Parathyroid adenoma (tissue), 2 donors: ENCODE measurements at regions not wholly inside any gene's neighbourhood (a gene's known extent, or its start where the extent isn't known, plus 50 kb on each side); places are given as distances from the start of the nearest gene placed in this dataset.

Experiments
- H2AFZ ChIP-seq: fragments of 300-600 bp; sonication (generic); one replicate; pipeline ENCODE4 v1.7.0; 2017; ENCODE audit warnings: antibody characterized with exemption, mild to moderate bottlenecking
- H3K27ac ChIP-seq: fragments of 300-600 bp; sonication (generic); one replicate; pipeline ENCODE4 v1.7.0; 2017
- H3K27me3 ChIP-seq: fragments of 300-600 bp; sonication (generic); one replicate; pipeline ENCODE4 v1.7.0; 2017; ENCODE audit warnings: low read length; ENCODE audit not compliant: control insufficient read depth, insufficient read depth
- H3K36me3 ChIP-seq: fragments of 300-600 bp; sonication (generic); one replicate; pipeline ENCODE4 v1.7.0; 2017; ENCODE audit warnings: low read length; ENCODE audit not compliant: control insufficient read depth, insufficient read depth
- H3K4me1 ChIP-seq: fragments of 300-600 bp; sonication (generic); one replicate; pipeline ENCODE4 v1.7.0; 2017; ENCODE audit warnings: control low read depth
- H3K4me2 ChIP-seq: fragments of 300-600 bp; sonication (generic); one replicate; pipeline ENCODE4 v1.7.0; 2017; ENCODE audit warnings: low read length
- H3K4me3 ChIP-seq: fragments of 300-600 bp; sonication (generic); one replicate; pipeline ENCODE4 v1.7.0; 2017; ENCODE audit warnings: low read depth, low read length
- H3K79me2 ChIP-seq: fragments of 300-600 bp; sonication (generic); one replicate; pipeline ENCODE4 v1.7.0; 2017; ENCODE audit warnings: control low read depth
- H3K9ac ChIP-seq: fragments of 300-600 bp; sonication (generic); one replicate; pipeline ENCODE4 v1.7.0; 2017; ENCODE audit warnings: mild to moderate bottlenecking
- H3K9me3 ChIP-seq: fragments of 300-600 bp; sonication (generic); one replicate; pipeline ENCODE4 v1.7.0; 2017; ENCODE audit warnings: low read length; ENCODE audit not compliant: control insufficient read depth
- CTCF ChIP-seq: fragments of 300-600 bp; sonication (generic); IDR thresholded peaks from one replicate; pipeline ENCODE4 v1.7.0; 2017; ENCODE audit warnings: antibody characterized with exemption, mild to moderate bottlenecking
- donor health status: primary hyperparathyroidism.

DNA sequence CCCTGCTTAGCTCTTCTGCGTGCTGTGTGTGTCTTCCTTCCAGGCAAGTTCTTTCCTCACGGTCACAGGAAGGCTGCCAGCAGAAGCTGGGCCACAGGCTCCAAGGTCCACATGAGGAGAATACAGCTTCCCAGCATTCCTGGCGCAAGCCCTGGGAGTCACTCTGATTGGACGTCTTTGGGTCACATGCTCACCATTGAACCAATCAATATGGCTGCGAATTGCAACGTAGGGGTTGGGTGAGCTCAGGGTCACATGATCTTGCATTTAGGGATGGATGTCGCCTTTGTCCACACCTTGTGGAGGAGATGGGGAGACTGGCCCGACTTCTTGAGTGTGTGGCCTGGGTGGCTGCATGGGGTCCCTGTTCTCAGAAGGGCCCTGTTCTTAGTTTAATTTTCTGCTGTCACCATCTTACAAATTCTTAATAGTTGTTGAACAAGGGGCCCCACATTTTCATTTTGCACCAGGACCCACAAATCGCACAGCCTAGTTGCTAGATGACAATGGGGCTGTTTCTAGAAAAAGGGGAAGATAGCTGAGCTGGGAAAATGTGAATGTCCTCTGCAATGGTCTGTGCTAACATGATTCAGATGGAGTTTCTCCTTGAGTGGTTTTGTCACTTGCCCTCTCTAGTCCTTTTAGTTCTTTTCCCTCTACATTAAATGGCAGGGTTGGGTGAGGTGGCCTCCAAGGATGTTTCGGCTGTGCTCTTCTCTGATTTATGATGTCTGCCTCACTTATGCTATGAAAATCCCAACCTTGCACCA, 149.6 kb downstream of the CDH26 start:
- H2AFZ ChIP-seq: no peak overlapping the region
- no peaks in the 10 kb centered on the region for H3K36me3 ChIP-seq
- H3K27me3 ChIP-seq: no peaks in the 10 kb centered on the region
- H3K27ac ChIP-seq: no peak overlapping the region
- no peak overlapping the region for H3K4me3 ChIP-seq
- no peaks in the 10 kb centered on the region for H3K79me2 ChIP-seq
- no peaks in the 10 kb centered on the region for H3K9me3 ChIP-seq
- H3K4me1 ChIP-seq: no peaks in the 10 kb centered on the region
- H3K4me2 ChIP-seq: no peak overlapping the region
- H3K9ac ChIP-seq: no peak overlapping the region
- TF ChIP-seq CTCF: no peak

DNA sequence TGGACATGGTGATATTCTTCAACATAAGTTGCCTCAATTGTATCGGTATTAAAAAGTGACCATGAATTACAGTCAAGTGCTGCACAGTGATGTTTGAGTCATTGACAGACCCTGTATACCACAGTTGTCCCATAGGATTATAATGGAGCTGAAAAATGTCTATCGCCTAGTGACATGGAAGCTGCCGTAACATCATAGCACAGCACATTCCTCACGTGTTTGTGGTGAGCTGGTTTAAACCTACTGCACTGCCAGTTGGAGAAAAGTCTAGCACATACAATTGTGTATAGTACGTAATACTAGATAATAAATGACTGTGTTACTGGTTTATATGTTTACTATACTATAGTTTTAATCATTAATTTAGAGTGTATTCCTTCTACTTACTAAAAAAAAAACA, 150.2 kb downstream of the CDH26 start:
- Histone ChIP-seq H3K4me3 (no peak overlapping the region), H3K4me2 (no peak overlapping the region), H3K9me3 (no peaks in the 10 kb centered on the region), H3K27ac (no peak overlapping the region), H3K36me3 (no peaks in the 10 kb centered on the region), H3K79me2 (no peaks in the 10 kb centered on the region), H3K27me3 (no peaks in the 10 kb centered on the region), H3K9ac (no peak overlapping the region), H3K4me1 (no peaks in the 10 kb centered on the region), H2AFZ (no peak overlapping the region)
- no peak for TF ChIP-seq CTCF

DNA sequence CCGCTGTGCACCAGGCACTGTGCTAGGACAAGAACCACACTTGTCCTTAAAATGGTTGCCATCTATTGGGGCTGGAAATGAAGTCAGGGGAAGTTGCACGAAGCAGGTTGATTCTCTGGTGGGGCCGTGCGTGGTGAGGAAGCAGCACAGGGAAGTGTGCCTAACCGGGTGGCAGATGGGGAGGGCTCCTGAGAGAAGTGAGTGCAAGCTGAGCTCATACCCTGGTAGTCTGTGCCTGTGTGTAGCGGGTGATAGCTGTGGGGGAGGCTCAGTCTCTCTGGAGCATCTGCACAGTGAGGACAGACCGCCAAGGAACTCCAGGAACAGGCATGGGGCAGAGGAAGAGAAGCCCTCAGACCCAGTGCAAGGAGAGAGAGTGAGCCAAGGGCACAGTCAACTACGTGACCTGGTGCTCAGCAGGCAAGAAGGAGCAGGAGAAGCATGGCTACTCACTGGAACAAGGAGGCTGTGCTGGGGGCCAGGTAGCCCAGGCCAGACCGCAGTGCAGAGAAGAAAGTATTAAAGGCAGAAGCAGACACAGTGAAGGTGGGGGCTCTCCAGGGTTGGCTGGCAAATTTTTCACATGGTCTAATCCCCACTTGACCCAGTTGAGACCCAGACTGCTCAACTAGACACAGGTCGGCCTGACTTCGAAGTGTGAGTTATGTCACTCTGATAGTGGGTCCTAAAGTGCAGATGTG, 155.0 kb downstream of the CDH26 start:
- Histone ChIP-seq H3K4me3 (no peak overlapping the region), H3K27ac (no peak overlapping the region), H3K4me1 (no peaks in the 10 kb centered on the region), H3K9me3 (no peaks in the 10 kb centered on the region), H3K9ac (no peak overlapping the region), H3K79me2 (no peaks in the 10 kb centered on the region), H2AFZ (no peak overlapping the region), H3K36me3 (no peaks in the 10 kb centered on the region), H3K4me2 (no peak overlapping the region), H3K27me3 (no peaks in the 10 kb centered on the region)
- no peak for TF ChIP-seq CTCF

DNA sequence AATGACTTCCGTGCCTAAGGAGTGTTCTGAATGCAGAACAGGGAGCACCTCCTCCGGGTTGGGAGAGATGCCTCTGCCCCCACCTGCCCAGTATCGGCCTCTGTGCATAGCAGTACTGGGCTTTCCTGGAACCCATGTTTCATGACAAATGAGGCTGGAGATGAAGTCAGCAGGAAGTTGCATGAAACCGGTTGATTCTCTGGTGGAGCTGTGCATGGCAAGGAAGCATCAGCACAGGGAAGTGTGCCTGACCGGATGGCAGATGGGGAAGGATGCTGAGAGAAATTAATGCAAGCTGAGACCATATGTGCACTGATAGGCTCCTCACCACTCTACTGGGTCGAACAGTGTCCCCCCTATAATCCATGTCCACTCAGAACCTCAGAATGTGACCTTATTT, 155.5 kb downstream of the CDH26 start:
- no peaks in the 10 kb centered on the region for H3K79me2 ChIP-seq
- no peak overlapping the region for H3K4me3 ChIP-seq
- no peaks in the 10 kb centered on the region for H3K36me3 ChIP-seq
- H3K27me3 ChIP-seq: no peaks in the 10 kb centered on the region
- TF ChIP-seq CTCF: no peak
- H3K9me3 ChIP-seq: no peaks in the 10 kb centered on the region
- no peak overlapping the region for H3K27ac ChIP-seq
- no peaks in the 10 kb centered on the region for H3K4me1 ChIP-seq
- H3K4me2 ChIP-seq: no peak overlapping the region
- no peak overlapping the region for H3K9ac ChIP-seq
- H2AFZ ChIP-seq: no peak overlapping the region

DNA sequence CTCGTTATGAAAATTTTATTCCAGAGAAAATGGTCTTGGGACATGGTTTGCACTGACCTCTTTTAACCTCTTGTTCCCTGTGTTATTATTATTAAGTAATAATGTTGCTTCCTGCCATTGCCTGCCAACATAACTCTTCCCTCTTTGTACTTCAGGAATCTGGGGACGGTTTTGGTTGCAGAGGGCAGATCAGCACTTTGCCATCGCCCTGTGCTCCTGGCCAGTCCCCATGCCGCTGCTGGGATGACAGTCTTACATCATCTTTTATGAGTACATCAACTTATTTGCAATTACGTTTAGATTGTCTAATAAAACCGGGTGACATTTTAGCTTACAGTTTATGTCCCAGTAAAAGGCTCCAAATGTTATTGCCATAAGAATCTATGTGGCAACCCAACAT, 157.2 kb downstream of the CDH26 start:
- H3K4me1 ChIP-seq: no peaks in the 10 kb centered on the region
- H3K9me3 ChIP-seq: no peaks in the 10 kb centered on the region
- H2AFZ ChIP-seq: no peak overlapping the region
- H3K9ac ChIP-seq: no peak overlapping the region
- H3K79me2 ChIP-seq: no peaks in the 10 kb centered on the region
- no peak overlapping the region for H3K4me2 ChIP-seq
- no peaks in the 10 kb centered on the region for H3K27me3 ChIP-seq
- no peak for TF ChIP-seq CTCF
- H3K4me3 ChIP-seq: no peak overlapping the region
- no peaks in the 10 kb centered on the region for H3K36me3 ChIP-seq
- no peak overlapping the region for H3K27ac ChIP-seq
